ENCODE measurements at regions not wholly inside any gene's neighbourhood (a gene's known extent, or its start where the extent isn't known, plus 50 kb on each side); places are given as distances from the start of the nearest gene placed in this dataset.

DNA sequence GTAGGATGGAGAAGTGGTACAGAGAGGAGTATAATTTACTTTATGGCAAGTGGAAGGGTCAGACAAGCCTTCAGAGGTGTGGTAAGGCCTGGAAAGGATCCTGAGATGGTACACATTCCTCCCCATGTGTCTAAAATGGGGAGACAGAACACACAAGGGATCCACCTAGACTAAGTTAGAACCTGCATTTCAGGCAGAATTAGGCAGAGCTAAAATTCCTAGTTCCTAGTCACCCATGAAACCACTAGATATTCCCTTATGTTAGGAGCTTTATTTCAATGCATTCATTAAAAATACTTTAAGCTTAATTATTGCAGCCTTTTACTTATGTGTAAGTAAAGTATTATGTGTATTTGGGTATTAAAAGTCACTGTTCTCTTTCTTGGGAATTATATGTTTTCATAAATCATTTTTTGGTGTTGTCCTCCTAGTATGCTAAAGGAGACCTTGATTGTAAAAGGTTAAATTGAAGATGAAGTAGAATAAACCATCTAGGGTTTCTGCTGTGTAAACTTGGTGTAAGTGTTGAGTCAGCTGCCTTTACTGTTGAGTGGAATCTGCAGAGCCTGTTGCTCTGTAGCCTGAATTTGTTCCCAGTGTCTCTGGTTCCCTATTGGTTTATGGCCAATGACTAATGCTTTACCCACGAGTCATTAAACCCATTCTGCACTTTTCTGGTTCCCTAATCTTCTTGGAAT lies 423.2 kb downstream of the ATP23 start:
- Mint-ChIP-seq H3K27ac (no peak overlapping the region), H3K36me3 (no peaks in the 10 kb centered on the region), H3K4me1 (ENCODE audit: unreplicated experiment) (peaks cover 13% of the 10 kb centered on the region), H3K27me3 (no peaks in the 10 kb centered on the region), H3K9me3 (peaks cover 7% of the 10 kb centered on the region), H3K4me3 (no peak overlapping the region)
- TF ChIP-seq, protein P1, sequence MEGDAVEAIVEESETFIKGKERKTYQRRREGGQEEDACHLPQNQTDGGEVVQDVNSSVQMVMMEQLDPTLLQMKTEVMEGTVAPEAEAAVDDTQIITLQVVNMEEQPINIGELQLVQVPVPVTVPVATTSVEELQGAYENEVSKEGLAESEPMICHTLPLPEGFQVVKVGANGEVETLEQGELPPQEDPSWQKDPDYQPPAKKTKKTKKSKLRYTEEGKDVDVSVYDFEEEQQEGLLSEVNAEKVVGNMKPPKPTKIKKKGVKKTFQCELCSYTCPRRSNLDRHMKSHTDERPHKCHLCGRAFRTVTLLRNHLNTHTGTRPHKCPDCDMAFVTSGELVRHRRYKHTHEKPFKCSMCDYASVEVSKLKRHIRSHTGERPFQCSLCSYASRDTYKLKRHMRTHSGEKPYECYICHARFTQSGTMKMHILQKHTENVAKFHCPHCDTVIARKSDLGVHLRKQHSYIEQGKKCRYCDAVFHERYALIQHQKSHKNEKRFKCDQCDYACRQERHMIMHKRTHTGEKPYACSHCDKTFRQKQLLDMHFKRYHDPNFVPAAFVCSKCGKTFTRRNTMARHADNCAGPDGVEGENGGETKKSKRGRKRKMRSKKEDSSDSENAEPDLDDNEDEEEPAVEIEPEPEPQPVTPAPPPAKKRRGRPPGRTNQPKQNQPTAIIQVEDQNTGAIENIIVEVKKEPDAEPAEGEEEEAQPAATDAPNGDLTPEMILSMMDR (conservative IDR thresholded peaks at IDR 0.05), result no peak
- DNase-seq (ENCODE audit: extremely low spot score, unreplicated experiment), result no peak

DNA sequence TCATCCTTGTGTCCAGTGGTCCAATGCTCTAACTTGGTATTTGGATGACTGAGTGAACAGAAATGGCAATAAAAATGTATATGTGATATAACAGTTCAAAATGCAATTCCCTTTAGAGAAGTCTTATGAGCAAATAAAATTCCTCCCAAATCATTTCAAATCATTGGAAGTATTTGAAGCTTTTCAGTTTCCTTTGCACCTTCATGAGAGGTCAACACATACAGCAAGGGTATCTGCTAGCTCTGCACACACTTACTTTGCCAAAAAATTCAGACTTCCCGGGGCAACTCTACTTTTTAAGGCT lies 423.7 kb downstream of the ATP23 start:
- Mint-ChIP-seq H3K4me3 (no peak overlapping the region), H3K9me3 (peaks cover 7% of the 10 kb centered on the region), H3K27me3 (no peaks in the 10 kb centered on the region), H3K4me1 (ENCODE audit: unreplicated experiment) (peaks cover 13% of the 10 kb centered on the region), H3K27ac (no peak overlapping the region), H3K36me3 (no peaks in the 10 kb centered on the region)
- no peak for DNase-seq (ENCODE audit: extremely low spot score, unreplicated experiment)
- TF ChIP-seq, protein P1 (conservative IDR thresholded peaks at IDR 0.05), result no peak

DNA sequence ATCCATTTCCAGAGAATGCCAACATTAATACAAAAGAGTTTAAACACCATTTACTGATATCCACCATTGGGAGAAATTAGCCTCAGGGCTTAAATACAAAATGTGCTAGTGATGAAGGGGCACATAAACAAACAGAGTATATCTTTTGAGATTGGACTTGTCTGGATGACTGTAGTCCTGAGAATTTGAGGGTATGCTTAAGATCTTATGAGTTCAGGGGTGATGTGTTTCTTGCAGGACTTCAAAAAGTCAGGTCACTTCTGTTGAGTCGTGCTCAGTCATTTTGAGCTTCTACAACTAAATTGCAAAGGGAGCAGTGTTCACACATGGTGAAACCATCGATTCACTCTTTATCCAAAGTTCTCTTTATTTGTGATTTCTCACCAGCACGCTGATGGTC lies 425.7 kb downstream of the ATP23 start:
- no peak overlapping the region for H3K27ac Mint-ChIP-seq

DNA sequence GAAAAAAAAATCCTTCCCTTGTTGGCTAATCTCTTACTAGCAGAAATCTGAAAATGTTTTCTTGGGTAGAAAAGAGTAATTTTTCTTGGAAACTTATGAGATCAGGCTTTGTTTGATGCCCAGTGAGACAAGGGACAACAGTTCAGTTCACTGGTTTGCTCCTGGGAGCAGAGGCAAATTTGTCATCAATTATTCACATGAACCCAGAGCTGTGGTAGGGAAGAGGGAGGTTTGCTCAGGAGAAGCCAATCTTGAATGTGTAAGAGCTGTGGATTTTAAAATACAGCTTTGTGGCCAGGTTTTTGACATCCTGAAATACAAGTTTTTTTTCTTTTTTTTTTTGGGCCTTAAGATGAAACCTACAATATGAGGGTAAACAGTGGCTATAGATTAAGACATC lies 426.6 kb downstream of the ATP23 start:
- H3K27ac Mint-ChIP-seq, result no peak overlapping the region
- no peaks in the 10 kb centered on the region for H3K36me3 Mint-ChIP-seq
- peaks cover 7% of the 10 kb centered on the region for H3K9me3 Mint-ChIP-seq
- H3K27me3 Mint-ChIP-seq, result no peaks in the 10 kb centered on the region
- H3K4me3 Mint-ChIP-seq, result no peak overlapping the region
- TF ChIP-seq, protein P1 (conservative IDR thresholded peaks at IDR 0.05), result no peak
- DNase-seq (ENCODE audit: extremely low spot score, unreplicated experiment), result no peak
- peaks cover 13% of the 10 kb centered on the region for H3K4me1 Mint-ChIP-seq (ENCODE audit: unreplicated experiment)

More for the DNA sequence above, 425.7 kb downstream of the ATP23 start:
- TF ChIP-seq, protein P1 (conservative IDR thresholded peaks at IDR 0.05), result no peak
- DNase-seq (ENCODE audit: extremely low spot score, unreplicated experiment), result no peak
- H3K4me1 Mint-ChIP-seq (ENCODE audit: unreplicated experiment), result peaks cover 13% of the 10 kb centered on the region
- H3K4me3 Mint-ChIP-seq, result no peak overlapping the region
- no peaks in the 10 kb centered on the region for H3K27me3 Mint-ChIP-seq
- H3K9me3 Mint-ChIP-seq, result peaks cover 7% of the 10 kb centered on the region
- no peaks in the 10 kb centered on the region for H3K36me3 Mint-ChIP-seq

DNA sequence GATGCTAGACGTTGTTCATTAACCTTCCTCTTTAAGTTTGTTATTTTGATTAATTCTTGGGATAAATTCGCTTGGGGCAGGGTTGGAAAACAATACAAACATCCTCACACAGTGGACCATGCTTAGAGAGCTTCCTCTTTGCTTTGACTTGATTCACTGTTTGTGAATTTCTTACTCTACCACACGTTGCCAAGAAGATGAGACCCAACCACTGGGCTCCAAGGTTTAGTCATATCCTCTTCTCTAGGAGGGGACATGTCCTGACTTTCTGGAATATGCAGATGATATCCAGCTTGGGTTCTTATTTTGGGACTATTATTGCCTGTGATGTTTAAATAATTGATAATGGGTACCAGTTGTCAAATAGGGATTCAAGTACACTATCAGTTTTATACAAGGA lies 428.2 kb downstream of the ATP23 start:
- no peaks in the 10 kb centered on the region for H3K27me3 Mint-ChIP-seq
- H3K27ac Mint-ChIP-seq, result no peak overlapping the region
- TF ChIP-seq, protein P1 (conservative IDR thresholded peaks at IDR 0.05), result no peak
- H3K36me3 Mint-ChIP-seq, result no peaks in the 10 kb centered on the region
- peaks cover 13% of the 10 kb centered on the region for H3K4me1 Mint-ChIP-seq (ENCODE audit: unreplicated experiment)
- peaks cover 7% of the 10 kb centered on the region for H3K9me3 Mint-ChIP-seq
- no peak overlapping the region for H3K4me3 Mint-ChIP-seq
- DNase-seq (ENCODE audit: extremely low spot score, unreplicated experiment), result no peak

DNA sequence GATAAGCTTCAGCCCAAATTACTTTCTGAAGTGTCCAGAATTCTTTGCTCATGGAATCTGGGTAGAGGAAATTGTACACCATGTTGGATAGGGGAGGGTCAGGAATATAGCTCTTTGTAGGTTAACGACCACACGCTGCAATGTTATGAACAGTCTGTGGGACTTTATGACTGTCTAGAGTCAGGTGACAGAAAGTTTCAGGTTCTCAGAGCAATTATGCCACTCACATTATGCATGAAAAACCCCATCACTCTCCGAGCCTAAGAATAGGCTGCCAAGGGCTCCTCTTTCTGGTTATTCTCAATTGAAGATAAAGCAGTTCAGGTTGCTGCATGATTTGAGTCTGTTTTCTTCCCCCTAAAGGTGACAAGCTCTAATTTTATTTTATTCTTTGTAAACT lies 430.9 kb downstream of the ATP23 start:
- Mint-ChIP-seq H3K4me1 (ENCODE audit: unreplicated experiment) (peaks cover 7% of the 10 kb centered on the region), H3K27me3 (no peaks in the 10 kb centered on the region), H3K9me3 (peaks cover 2% of the 10 kb centered on the region), H3K36me3 (no peaks in the 10 kb centered on the region), H3K4me3 (no peak overlapping the region), H3K27ac (no peak overlapping the region)
- no peak for DNase-seq (ENCODE audit: extremely low spot score, unreplicated experiment)
- TF ChIP-seq, protein P1 (conservative IDR thresholded peaks at IDR 0.05), result no peak

Measured in type B pancreatic cell (in vitro differentiated cells).